ENCODE measurements at regions not wholly inside any gene's neighbourhood (a gene's known extent, or its start where the extent isn't known, plus 50 kb on each side); places are given as distances from the start of the nearest gene placed in this dataset.

DNA sequence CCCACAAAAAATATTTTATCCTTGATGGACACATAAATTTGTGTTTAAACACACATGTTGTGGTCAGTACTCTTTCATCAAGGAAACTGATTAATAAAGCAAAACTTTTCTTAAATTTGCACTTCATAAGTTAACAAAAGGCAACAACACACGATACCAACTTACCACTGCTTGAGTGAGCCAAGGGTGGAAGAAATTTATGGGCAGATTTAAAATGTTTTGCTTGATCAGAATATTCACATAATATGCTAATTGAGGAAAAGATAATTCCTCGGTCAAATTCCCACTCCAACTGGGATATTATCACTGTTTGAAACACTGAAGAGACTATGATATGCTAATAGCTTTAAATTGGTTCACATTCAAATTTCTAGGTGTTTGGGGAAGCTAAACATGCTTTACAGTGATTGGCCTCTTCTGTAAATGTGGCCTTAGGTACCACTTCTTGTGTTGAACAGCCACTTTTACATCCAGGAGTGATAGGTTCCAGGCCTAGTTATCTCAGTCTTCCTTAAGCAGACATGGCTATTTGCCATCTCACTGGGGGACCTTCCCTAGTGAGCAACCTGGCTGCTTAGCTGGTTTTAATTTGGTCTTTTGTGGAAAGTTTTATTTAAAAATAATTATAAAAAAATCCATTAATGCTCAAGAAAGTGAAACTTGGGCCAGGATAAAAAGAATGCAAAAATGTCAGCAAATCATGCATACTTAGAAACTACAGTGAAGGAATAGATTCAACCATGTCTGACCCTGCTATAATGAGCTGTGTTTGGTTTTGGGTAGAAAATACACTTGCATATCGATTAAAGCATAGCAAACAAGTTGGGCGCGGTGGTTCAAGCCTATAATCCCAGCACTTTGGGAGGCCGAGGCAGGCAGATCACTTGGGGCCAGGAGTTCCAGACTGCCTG lies 221.2 kb upstream of the MAP3K7 start:
- DNase-seq, result no peak

GRCh38 chr6:90805619-90806155 lies 218.8 kb upstream of the MAP3K7 start:
- no peak for DNase-seq

DNA sequence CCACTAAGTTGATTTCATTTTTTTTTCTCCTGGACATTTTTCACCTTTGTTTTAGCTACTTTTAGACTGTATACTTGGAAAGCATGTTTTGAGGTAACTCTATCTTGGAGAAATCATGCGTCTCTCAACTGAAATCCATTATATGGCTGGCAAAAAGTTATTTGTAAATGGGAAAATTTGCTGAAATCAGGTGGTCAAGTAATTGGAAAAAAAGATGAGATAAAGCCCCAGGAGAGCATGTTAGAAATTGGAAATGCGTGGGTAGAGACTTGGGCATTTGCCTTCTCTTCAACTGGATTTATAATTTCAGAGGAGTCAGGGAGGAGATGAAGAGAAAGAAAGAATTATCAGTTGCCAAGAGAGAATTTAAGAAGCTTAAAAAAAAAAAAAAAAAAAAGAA lies 217.1 kb upstream of the MAP3K7 start:
- no peak for DNase-seq

DNA sequence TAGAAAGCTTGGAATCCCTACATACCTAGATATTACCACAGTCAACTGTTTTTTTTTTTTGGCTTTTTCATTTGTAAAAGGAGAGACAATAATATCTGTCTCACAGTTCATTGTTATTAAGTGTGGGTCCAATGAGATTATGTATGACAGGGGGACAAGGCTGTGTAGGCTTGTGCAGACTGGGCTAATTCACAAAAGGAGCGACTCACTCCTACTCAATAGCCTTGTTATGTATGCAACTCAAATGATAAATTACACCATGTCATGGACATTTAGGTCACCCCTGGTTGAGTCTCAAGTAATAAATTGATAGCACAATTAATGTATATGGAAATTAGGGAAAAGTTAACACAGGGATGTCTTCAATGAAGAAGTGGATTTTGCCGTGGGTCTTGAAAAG lies 208.2 kb upstream of the MAP3K7 start:
- DNase-seq, result no peak

DNA sequence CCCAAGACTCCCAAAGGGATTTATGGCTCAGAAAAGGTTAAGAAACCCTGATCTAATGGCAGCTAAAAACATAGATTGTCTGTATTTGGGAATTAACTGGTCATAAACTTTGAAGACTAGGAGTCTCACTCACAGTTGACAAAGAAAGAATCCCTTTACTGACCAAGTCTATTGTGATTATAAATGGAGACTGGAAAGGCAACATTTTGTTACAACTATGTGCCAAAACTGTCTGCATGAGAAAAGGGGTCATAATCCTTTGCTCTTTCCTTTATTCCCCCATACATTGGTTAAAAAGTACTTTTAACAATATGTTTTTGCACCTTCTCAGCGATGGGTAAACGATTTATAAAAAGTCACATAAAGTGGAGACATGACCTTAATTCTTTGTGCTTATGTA lies 206.9 kb upstream of the MAP3K7 start:
- no peak for DNase-seq

- DNase-seq, result no peak
These were observed 203.8 kb upstream of the MAP3K7 start for GRCh38 chr6:90790696-90791095.

DNA sequence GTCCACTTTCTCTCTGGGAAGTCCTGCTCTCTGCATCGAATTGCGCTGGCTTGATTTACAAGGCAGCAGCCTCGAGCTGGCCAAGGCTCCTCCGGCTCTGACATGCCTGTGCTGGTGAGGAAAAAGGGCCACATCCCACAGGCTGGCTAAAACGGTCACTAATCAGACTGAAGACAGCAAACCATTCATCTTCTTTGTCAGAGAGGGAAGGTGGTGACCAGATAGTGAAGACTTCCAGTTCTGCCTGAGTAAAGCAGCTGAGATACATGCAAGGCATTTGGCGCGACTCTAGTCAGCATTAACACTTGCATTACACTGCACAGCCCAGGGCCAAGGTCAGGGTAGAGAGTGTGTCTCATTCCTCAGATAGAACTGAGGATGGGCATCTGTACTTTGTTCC lies 203.2 kb upstream of the MAP3K7 start:
- no peak for DNase-seq

DNA sequence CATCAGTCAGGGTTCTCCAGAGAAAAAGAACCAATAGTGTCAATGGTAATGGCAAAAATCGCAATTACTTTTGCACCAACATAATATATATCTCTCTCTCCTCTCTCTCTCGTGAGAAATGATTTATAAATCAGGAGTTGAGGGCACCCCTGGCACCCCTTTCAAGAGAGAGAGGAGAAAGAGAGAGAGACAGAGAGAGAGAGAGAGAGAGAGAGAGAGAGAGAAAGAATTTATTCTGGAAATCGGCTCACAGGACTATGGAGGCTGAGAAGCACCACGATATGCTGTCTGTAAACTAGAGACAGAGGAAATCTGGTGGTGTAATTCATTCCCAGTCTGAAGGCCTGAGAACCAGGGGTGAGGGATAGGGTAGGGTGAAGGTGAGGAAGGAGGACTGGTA lies 201.9 kb upstream of the MAP3K7 start:
- no peak for DNase-seq

DNA sequence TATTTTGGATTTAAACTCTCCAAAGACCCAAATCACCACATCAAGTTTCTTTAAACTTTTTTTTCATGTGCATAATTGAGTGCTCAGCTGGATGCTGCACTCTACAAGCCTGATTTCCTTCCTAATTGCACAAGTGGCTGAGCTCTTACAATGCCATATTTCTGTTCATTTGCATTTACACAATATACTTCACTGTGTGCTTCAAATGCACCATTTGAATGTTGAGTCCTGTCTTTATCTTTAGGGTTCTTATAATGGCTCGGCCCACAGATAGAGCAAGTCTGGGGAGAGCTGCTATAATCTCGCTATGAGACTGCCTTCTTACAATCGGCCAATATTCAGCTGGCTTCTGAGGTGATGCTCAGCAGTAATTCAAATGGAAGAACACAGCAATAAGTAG lies 200.6 kb upstream of the MAP3K7 start:
- no peak for DNase-seq

DNA sequence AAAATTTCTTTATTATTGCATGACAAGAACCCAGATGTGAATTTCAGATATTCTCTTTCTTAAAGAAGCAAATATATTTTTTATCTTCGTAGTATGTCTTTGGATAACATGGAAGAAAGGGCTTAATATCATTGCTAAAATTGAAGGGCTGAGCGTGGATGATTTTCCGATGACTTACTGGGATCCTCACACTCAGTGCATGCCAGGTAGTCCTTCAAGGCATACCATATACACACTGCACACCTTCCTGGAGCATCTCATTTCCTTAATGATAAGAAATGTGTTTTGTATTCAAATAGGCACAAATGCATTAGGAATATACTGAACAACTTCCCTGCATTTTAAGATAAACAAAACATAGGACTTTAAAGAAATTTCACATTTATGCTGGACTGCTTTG lies 193.9 kb upstream of the MAP3K7 start:
- DNase-seq, result no peak

GRCh38 chr6:90780141-90780540 lies 193.3 kb upstream of the MAP3K7 start:
- DNase-seq, result no peak

GRCh38 chr6:90778417-90779203 lies 191.7 kb upstream of the MAP3K7 start:
- no peak for DNase-seq

DNA sequence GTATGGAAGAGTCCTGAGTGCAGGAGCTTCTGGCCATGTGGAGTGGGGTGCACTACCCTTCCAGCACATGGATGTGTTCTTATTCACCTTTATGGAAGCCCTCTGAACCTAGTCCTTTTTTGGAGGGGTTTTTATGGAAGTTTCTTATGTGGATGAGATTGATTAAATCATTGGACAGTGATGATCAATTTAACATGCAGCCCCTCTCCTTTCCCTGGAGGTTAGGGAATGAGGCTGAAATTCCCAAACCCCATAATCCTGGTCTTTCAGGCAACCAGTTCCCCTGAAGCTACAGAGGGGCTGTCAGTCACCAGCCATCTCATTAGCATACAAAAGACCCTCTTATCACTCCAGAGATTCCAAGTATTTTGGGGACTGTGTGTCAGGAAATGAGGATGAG lies 183.9 kb upstream of the MAP3K7 start:
- no peak for DNase-seq

DNA sequence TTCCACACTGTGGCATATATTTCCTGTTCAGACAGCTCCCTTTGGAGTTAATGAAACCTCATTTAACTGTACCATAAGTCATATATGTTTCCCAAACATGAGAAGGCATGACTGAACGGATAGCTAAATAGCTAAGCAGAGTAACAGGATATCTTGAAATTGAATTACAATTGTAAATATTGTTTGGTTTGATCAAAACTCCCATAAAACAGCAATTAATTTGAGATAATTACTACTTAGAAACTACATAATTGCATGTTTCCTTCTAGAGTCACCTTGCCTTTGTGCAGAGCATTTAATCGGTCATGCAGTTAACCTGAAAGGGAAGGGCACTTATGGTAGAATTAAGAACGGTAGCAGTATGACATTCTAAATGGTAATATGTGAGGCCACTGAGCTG lies 179.0 kb upstream of the MAP3K7 start:
- DNase-seq, result no peak

- no peak for DNase-seq
These were observed 178.6 kb upstream of the MAP3K7 start for GRCh38 chr6:90765491-90765890.

GRCh38 chr6:90764001-90764400 lies 177.1 kb upstream of the MAP3K7 start:
- DNase-seq, result no peak

GRCh38 chr6:90759664-90760063 lies 172.8 kb upstream of the MAP3K7 start:
- no peak for DNase-seq

DNA sequence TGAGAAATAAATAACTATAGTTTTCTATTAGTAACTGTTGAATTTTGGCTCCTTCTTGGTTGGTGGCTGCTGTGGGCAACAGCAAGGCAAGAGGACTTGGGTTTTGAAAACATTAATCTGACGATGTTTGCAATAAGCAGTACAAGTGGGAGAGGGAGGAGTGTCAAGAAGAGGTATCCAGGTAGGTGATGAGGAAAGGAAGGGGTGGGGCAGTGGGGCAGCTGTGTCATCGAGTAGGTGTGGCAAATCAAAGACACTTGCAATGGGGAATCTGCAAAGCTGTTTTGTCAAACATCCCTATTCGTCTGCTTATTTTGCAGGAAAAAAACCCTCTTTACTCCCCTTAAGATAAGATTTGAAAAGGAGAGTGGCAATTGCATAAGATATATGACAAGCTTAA lies 171.9 kb upstream of the MAP3K7 start:
- no peak for DNase-seq

DNA sequence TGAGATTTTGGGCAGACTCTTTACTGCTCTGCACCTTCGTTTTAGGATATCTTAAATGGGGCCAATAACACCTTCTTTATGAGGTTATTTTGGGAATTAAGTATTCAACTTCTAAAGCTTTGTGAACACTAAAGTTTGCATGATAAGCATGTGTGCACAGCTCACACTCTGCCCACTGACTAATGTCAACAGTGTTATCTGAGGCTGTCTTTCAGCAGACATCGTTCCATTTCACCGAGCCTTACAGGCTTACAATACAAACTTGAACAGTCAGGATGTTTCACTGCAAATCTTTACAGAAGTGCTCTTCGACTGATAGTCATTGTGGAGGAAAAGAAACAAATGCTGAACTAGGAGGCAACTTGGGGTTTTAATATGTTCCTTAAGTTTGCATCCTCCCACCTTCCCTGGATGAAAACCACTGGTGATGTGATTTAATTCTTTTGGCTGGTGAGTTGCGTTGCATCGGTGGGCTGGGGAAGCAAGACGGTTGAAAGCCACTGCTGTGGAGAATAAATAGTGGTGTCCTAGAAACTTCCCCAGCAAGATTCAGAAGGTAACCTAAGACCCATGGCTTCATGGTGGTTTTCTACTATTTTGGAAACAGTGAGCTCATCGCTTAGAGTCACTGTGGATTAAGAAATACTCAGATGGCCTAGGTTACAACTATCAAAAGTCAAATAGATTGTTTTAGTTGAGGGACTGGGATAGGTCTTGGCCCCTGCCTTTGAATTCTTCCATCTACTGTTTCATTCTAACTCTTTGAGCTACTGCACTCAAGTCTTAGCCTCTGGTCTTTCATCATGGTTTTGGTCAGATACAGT lies 167.2 kb upstream of the MAP3K7 start:
- no peak for DNase-seq

DNA sequence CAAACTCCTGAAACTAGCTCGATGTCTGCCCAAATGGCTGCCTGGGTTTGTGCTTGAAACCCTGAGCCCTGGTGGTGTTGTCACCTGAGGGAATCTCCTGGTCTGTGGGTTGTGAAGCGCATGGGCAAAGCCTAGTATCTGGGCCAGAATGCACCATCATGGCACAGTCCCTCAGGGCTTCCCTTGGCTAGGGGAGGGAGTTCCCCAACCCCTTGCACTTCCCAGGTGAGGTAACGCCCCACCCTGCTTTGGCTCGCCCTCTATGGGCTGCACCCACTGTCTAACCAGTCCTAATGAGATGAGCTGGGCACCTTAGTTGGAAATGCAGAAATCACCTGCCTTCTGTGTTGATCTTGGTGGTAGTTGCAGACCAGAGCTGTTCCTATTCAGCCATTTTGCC lies 152.9 kb upstream of the MAP3K7 start:
- no peak for DNase-seq

DNA sequence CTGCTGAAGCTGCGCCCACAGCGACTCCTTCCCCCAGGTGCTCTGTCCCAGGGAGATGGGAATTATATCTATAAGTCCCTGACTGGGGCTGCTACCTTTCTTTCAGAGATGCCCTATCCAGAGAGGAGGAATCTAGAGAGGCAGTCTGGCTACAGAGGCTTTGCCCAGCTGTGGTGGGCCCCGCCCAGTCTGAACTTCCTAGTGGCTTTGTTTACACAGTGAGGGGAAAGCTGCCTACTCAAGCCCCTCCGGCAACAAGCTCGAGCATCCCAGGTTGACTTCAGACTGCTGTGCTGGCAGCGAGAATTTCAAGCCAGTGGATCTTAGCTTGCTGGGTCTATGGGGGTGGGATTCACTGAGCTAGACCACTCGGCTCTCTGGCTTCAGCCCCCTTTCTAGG lies 152.5 kb upstream of the MAP3K7 start:
- DNase-seq, result no peak

DNA sequence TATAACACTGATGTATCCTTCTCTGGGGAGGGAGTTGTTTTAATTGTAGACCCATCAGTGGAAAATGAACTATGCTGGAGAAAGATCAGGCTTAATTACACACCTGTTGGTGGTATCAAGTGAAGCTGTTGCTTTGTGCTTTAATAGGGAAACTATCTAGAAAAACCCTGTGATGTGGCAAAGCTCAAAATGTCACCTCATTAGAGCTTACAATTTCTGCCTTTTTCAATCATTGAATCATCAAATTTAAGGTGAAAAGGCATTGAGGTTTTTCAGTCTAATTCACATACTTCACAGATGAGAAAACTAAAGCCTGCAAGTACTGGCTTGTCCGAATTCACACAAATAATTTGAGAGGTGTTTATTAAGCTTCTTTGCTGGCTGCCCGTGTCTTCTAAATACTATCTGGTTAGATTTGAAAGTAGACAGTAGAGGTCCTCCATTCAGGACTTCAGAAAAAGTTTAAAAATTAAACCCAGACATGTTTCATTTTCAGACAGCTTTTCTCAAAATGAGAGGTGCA lies 143.3 kb upstream of the MAP3K7 start:
- DNase-seq, result no peak

DNA sequence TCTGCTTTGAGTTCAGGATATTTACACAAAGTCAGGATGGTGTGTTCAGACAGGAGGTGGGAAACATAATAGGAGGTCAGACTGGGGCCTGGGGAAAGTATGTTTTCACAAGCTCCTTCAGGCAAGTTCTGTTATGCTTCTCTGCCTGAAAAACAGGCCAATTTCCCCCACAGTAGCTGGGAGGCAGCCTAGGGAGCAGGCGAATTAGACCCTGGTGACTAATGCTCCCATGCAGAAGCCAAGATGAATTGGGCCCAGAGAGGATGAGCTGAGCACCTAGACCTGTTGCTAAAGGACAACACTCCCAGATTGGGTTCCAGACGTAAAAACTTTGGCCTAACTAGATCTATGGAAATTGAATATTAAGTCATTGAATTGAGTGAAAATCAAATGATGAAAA lies 142.2 kb upstream of the MAP3K7 start:
- DNase-seq, result no peak

Data from NCI-H187 (cell line).